ENCODE measurements at regions not wholly inside any gene's neighbourhood (a gene's known extent, or its start where the extent isn't known, plus 50 kb on each side); places are given as distances from the start of the nearest gene placed in this dataset.
A peak's percentile ranks its signal among the peaks of the same experiment; 100 is the strongest.

- H4K91ac ChIP-seq (ENCODE audit: low read length): no peak overlapping the region
- no peak overlapping the region for H2BK15ac ChIP-seq (ENCODE audit: low read depth, poor library complexity, severe bottlenecking)
- H2BK12ac ChIP-seq (ENCODE audit: low read length in 2 of 2): no peak overlapping the region
- DNase-seq: no peak
- H2BK5ac ChIP-seq (ENCODE audit: low read depth, low read length, poor library complexity, severe bottlenecking): no peak overlapping the region
- H2AFZ ChIP-seq (ENCODE audit: low read depth, low read length): no peak overlapping the region
- no peaks in the 10 kb centered on the region for H3K4me1 ChIP-seq (ENCODE audit: control insufficient read depth, insufficient read depth, low read depth, low read length)
- no peaks in the 10 kb centered on the region for H3K27me3 ChIP-seq (ENCODE audit: control insufficient read depth in 1 of 2, insufficient read depth in 1 of 2, low read length in 2 of 2)
- H3K9ac ChIP-seq (ENCODE audit: low read length): no peak overlapping the region
- H3K79me1 ChIP-seq (replicated peaks; ENCODE audit: low read length, poor library complexity, severe bottlenecking): no peaks in the 10 kb centered on the region
- H2AK5ac ChIP-seq (ENCODE audit: low read length, severe bottlenecking): no peak overlapping the region
- no peak overlapping the region for H3K4ac ChIP-seq (ENCODE audit: low read depth in 1 of 2, low read length in 2 of 2)
- no peak overlapping the region for H3K4me2 ChIP-seq (ENCODE audit: low read length, poor library complexity, severe bottlenecking)
- no peak overlapping the region for H4K8ac ChIP-seq (ENCODE audit: low read length)
- no peak overlapping the region for H2BK120ac ChIP-seq (ENCODE audit: low read depth, low read length)
- H3K27ac ChIP-seq (ENCODE audit: low read length, poor library complexity, severe bottlenecking): no peak overlapping the region
- WGBS: 93% methylated on average over 3 of the region's 3 CpGs
- H3K9me3 ChIP-seq (ENCODE audit: control insufficient read depth, low read length): no peaks in the 10 kb centered on the region
- no peak overlapping the region for H3K23ac ChIP-seq (ENCODE audit: low read length in 2 of 2)
- no peaks in the 10 kb centered on the region for H3K36me3 ChIP-seq (ENCODE audit: control insufficient read depth in 1 of 2, insufficient read depth in 2 of 2, low read depth in 1 of 2, low read length in 2 of 2)
- H3K18ac ChIP-seq (ENCODE audit: low read depth in 1 of 2, low read length in 2 of 2): no peak overlapping the region
- H3K14ac ChIP-seq (ENCODE audit: low read length in 2 of 2): no peak overlapping the region
- no peak overlapping the region for H3K4me3 ChIP-seq (ENCODE audit: insufficient read depth in 1 of 2, low read depth in 1 of 2, low read length in 2 of 2)
Observed at GRCh38 chr2:185082749-185083148, 484.4 kb downstream of the ZNF804A start.

GRCh38 chr2:185108588-185108987, 510.3 kb downstream of the ZNF804A start:
- H4K91ac ChIP-seq (ENCODE audit: low read length): no peak overlapping the region
- H3K79me1 ChIP-seq (replicated peaks; ENCODE audit: low read length, poor library complexity, severe bottlenecking): no peaks in the 10 kb centered on the region
- no peak overlapping the region for H2AK5ac ChIP-seq (ENCODE audit: low read length, severe bottlenecking)
- H2BK12ac ChIP-seq (ENCODE audit: low read length in 2 of 2): no peak overlapping the region
- H3K18ac ChIP-seq (ENCODE audit: low read depth in 1 of 2, low read length in 2 of 2): no peak overlapping the region
- H3K9me3 ChIP-seq (ENCODE audit: control insufficient read depth, low read length): peaks cover 29% of the 10 kb centered on the region
- H3K27me3 ChIP-seq (ENCODE audit: control insufficient read depth in 1 of 2, insufficient read depth in 1 of 2, low read length in 2 of 2): no peaks in the 10 kb centered on the region
- H4K8ac ChIP-seq (ENCODE audit: low read length): no peak overlapping the region
- no peak overlapping the region for H2BK120ac ChIP-seq (ENCODE audit: low read depth, low read length)
- H3K4me1 ChIP-seq (ENCODE audit: control insufficient read depth, insufficient read depth, low read depth, low read length): no peaks in the 10 kb centered on the region
- no peak overlapping the region for H3K23ac ChIP-seq (ENCODE audit: low read length in 2 of 2)
- H3K14ac ChIP-seq (ENCODE audit: low read length in 2 of 2): no peak overlapping the region
- no peak overlapping the region for H3K9ac ChIP-seq (ENCODE audit: low read length)
- no peak overlapping the region for H2BK5ac ChIP-seq (ENCODE audit: low read depth, low read length, poor library complexity, severe bottlenecking)
- no peak overlapping the region for H2AFZ ChIP-seq (ENCODE audit: low read depth, low read length)
- H2BK15ac ChIP-seq (ENCODE audit: low read depth, poor library complexity, severe bottlenecking): no peak overlapping the region
- 85% methylated on average over 2 of the region's 2 CpGs for WGBS
- no peak for DNase-seq
- no peaks in the 10 kb centered on the region for H3K36me3 ChIP-seq (ENCODE audit: control insufficient read depth in 1 of 2, insufficient read depth in 2 of 2, low read depth in 1 of 2, low read length in 2 of 2)
- no peak overlapping the region for H3K4ac ChIP-seq (ENCODE audit: low read depth in 1 of 2, low read length in 2 of 2)
- no peak overlapping the region for H3K27ac ChIP-seq (ENCODE audit: low read length, poor library complexity, severe bottlenecking)
- no peak overlapping the region for H3K4me2 ChIP-seq (ENCODE audit: low read length, poor library complexity, severe bottlenecking)
- no peak overlapping the region for H3K4me3 ChIP-seq (ENCODE audit: insufficient read depth in 1 of 2, low read depth in 1 of 2, low read length in 2 of 2)

GRCh38 chr2:185127412-185127811, 529.1 kb downstream of the ZNF804A start:
- H3K9ac ChIP-seq (ENCODE audit: low read length): no peak overlapping the region
- H2BK15ac ChIP-seq (ENCODE audit: low read depth, poor library complexity, severe bottlenecking): no peak overlapping the region
- peaks cover 12% of the 10 kb centered on the region for H3K9me3 ChIP-seq (ENCODE audit: control insufficient read depth, low read length)
- DNase-seq: peak; percentile 76
- H3K27me3 ChIP-seq (ENCODE audit: control insufficient read depth in 1 of 2, insufficient read depth in 1 of 2, low read length in 2 of 2): no peaks in the 10 kb centered on the region
- H3K36me3 ChIP-seq (ENCODE audit: control insufficient read depth in 1 of 2, insufficient read depth in 2 of 2, low read depth in 1 of 2, low read length in 2 of 2): peaks cover 0 to under 1% of the 10 kb centered on the region in 2 experiments
- no peak overlapping the region for H4K91ac ChIP-seq (ENCODE audit: low read length)
- no peak overlapping the region for H4K8ac ChIP-seq (ENCODE audit: low read length)
- no peak overlapping the region for H2BK5ac ChIP-seq (ENCODE audit: low read depth, low read length, poor library complexity, severe bottlenecking)
- H2BK120ac ChIP-seq (ENCODE audit: low read depth, low read length): no peak overlapping the region
- no peak overlapping the region for H2AFZ ChIP-seq (ENCODE audit: low read depth, low read length)
- no peak overlapping the region for H3K27ac ChIP-seq (ENCODE audit: low read length, poor library complexity, severe bottlenecking)
- no peak overlapping the region for H3K4me2 ChIP-seq (ENCODE audit: low read length, poor library complexity, severe bottlenecking)
- no peak overlapping the region for H3K23ac ChIP-seq (ENCODE audit: low read length in 2 of 2)
- H2AK5ac ChIP-seq (ENCODE audit: low read length, severe bottlenecking): no peak overlapping the region
- no CpG with 5 or more reads among the region's 1 CpG for WGBS
- H3K4me1 ChIP-seq (ENCODE audit: control insufficient read depth, insufficient read depth, low read depth, low read length): no peaks in the 10 kb centered on the region
- no peak overlapping the region for H3K4ac ChIP-seq (ENCODE audit: low read depth in 1 of 2, low read length in 2 of 2)
- H3K14ac ChIP-seq (ENCODE audit: low read length in 2 of 2): no peak overlapping the region
- H3K4me3 ChIP-seq (ENCODE audit: insufficient read depth in 1 of 2, low read depth in 1 of 2, low read length in 2 of 2): no peak overlapping the region
- H3K18ac ChIP-seq (ENCODE audit: low read depth in 1 of 2, low read length in 2 of 2): no peak overlapping the region
- H2BK12ac ChIP-seq (ENCODE audit: low read length in 2 of 2): no peak overlapping the region
- no peaks in the 10 kb centered on the region for H3K79me1 ChIP-seq (replicated peaks; ENCODE audit: low read length, poor library complexity, severe bottlenecking)

- Histone ChIP-seq H3K79me1 (replicated peaks; ENCODE audit: low read length, poor library complexity, severe bottlenecking) (no peaks in the 10 kb centered on the region), H2AFZ (ENCODE audit: low read depth, low read length) (no peak overlapping the region), H2BK12ac (ENCODE audit: low read length in 2 of 2) (peak overlapping the region in 1 of 2 experiments; percentile 89), H3K4ac (ENCODE audit: low read depth in 1 of 2, low read length in 2 of 2) (no peak overlapping the region), H3K18ac (ENCODE audit: low read depth in 1 of 2, low read length in 2 of 2) (peak overlapping the region in 1 of 2 experiments; percentile 58), H3K36me3 (ENCODE audit: control insufficient read depth in 1 of 2, insufficient read depth in 2 of 2, low read depth in 1 of 2, low read length in 2 of 2) (peaks cover 0 to 4% of the 10 kb centered on the region in 2 experiments), H3K27me3 (ENCODE audit: control insufficient read depth in 1 of 2, insufficient read depth in 1 of 2, low read length in 2 of 2) (no peaks in the 10 kb centered on the region), H3K14ac (ENCODE audit: low read length in 2 of 2) (no peak overlapping the region), H3K9me3 (ENCODE audit: control insufficient read depth, low read length) (peaks cover 6% of the 10 kb centered on the region), H3K4me3 (ENCODE audit: insufficient read depth in 1 of 2, low read depth in 1 of 2, low read length in 2 of 2) (no peak overlapping the region), H3K9ac (ENCODE audit: low read length) (no peak overlapping the region), H3K27ac (ENCODE audit: low read length, poor library complexity, severe bottlenecking) (no peak overlapping the region), H3K23ac (ENCODE audit: low read length in 2 of 2) (no peak overlapping the region), H2BK15ac (ENCODE audit: low read depth, poor library complexity, severe bottlenecking) (no peak overlapping the region), H3K4me2 (ENCODE audit: low read length, poor library complexity, severe bottlenecking) (no peak overlapping the region), H2BK5ac (ENCODE audit: low read depth, low read length, poor library complexity, severe bottlenecking) (no peak overlapping the region), H4K91ac (ENCODE audit: low read length) (no peak overlapping the region), H3K4me1 (ENCODE audit: control insufficient read depth, insufficient read depth, low read depth, low read length) (no peaks in the 10 kb centered on the region), H2AK5ac (ENCODE audit: low read length, severe bottlenecking) (no peak overlapping the region), H4K8ac (ENCODE audit: low read length) (no peak overlapping the region), H2BK120ac (ENCODE audit: low read depth, low read length) (no peak overlapping the region)
- peak; percentile 5 for DNase-seq
Observed at GRCh38 chr2:185128346-185128745, 530.0 kb downstream of the ZNF804A start.
